ENCODE measurements at regions not wholly inside any gene's neighbourhood (a gene's known extent, or its start where the extent isn't known, plus 50 kb on each side); places are given as distances from the start of the nearest gene placed in this dataset.

DNA sequence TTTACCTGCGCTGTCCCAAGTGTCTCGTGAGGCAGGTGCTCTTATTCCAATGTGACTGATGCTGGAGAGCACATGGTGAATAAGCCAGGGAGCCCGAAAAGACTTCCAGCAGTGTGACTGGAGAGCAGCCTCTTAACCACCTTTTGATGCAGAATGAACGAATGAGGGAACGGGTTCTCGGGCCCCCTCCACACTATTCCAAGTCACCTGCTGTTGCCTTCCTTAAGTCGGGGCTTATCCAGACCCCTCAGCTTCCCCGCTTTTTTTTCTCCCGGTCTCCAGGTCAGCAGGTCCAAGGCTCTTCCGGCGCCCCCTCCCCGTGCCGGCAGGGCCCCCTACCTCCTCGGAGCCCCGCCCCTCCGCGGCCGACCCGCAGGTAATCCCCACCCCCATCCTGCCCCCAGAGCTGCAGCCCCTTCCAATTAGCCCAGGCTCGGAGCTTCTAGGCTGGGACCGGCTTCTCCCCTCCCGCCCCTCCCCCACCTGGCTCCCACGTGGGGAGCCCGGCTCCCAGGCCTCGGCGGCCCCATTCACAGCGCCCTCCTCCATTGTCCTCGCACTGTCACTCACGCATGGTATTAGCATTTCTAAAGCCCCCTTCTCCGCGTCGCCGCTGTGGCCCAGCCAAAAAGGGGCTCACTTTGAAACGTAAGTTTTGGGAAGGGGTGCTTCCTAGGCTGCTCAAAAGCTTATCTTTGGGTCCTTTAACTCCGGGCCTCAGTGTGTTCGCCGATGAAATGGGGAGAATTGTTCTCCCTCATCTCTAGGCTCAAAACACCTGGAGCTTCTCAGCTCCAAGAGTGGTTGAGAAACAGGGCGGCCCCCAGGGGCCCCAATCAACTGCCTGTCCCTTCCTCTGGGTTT is 56.2 kb upstream of the PJA1 start:
- no peak for DNase-seq

DNA sequence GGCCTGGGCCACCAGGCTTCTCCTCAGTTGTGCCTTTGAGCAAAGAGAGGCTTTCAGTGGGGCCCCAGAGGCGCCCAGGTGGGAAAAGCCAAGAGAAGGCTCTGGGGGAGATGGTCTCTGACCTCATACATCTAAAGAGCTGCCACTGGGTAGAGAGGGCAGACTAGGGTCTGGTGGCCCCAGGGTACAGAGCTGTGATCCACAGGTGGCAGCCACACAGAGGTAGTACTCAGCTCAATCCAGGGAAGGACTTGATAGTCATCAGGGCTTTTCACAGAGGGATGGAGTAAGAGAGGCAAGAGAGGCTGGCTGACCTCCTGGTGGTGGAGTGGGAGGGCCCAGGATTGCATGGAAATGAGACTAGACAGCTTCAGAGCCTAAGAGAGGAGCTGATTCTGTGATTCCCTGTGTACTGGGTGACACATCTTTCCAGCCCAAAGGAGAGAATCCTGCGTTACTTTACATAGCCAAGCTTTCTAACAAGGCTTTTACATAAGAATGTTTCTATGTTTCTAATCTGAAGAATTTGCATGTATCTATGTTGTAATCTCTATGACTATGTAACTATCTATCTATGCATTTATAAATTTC is 53.2 kb upstream of the PJA1 start:
- DNase-seq, result no peak

DNA sequence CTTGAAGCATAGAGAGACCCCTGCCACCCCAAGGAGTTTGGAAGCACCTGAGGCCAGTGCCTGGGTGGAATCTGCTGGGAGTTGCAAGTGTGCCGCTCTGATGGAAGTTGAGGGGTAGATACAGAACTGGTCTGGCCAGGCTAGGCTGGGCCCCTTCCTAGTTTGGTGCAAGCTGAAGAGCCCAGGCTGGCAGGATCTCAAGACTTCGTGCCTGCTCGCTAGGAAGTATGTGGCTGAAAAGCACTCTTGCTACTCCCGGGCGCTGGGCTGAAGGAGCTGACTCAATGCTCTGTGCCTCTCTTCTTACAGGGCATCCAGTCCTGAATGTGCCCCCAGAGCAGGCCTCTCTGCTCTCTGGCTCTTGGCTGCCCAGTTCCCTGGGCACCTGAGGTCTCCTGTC is 51.7 kb upstream of the PJA1 start:
- DNase-seq, result no peak

DNA sequence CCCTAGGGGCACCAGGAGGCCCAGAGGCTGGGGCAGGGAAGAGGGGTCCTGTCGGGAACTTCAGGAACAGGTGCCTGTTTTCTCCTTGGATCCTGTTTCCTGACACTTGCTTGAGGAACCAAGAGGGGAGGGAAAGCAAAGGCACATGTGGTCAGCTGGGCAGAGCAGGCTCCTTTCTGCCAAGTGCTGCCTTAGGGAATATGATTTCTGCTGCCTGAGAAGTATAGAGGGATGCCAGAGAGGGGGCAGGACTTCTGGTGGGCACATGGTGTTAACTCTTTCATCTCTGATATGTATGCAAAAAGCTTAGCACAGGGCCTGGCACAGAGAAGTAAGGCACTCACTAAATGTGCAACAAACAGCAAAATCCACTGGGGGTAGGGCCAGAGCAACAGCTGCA is 51.2 kb upstream of the PJA1 start:
- no peak for DNase-seq

DNA sequence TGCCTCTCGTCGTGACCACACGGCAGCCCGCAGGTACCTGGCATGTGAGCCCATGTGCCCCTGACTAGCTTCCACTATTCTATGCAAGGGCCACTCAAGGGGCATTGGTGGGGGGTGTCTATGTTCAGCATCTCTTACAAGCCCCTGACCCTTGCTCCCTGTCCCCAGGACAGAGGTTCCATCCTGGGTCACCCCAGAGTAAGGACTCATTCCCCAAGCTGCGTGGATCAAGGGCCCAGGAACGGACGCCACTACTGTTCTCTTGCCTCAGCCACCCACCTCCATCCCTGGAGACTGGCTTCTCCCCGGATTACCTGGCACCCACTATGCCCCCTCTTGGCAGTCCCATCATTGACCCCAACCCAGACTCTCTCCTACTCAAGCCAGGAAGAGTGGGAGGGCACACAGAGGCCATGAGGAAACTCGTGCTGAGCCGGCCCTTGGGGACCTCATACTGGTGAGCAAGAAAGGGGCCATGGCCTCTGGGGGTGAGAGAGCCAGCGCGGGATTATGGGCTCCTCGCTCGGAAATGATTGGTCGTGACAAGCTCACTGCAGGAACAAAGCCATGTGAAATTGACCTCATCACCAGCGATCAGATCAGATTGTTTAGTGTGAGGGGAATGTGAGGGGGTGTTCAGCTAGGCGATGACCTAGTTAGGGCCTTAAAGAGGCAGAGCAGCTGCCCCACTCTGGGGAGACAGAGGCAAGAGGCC is 50.1 kb upstream of the PJA1 start:
- no peak for DNase-seq
